ENCODE measurements at regions not wholly inside any gene's neighbourhood (a gene's known extent, or its start where the extent isn't known, plus 50 kb on each side); places are given as distances from the start of the nearest gene placed in this dataset.

DNA sequence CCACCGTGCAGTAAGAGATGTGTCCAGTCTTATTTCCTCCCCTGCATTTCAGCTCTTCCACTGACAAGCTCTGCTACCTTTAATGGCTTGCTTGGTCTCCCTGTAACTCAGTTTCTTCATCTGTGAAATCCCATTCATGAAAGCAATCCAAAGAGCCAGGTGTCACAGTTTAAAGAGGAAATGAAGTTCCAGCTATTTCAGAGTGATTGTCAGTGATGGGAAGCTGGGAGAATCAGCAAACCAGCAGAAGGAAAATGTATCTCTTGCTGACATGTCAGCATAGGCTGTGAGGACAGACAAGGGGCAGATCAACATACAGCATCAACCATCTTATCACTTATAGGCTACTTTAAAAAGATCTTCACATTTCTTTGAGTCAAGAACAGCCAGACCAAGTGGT lies 445.3 kb downstream of the ADRA2A start:
- no peak for ATAC-seq

- ATAC-seq: no peak
Measured at GRCh38 chr10:111522551-111522950, 445.7 kb downstream of the ADRA2A start.

GRCh38 chr10:111523016-111523415 lies 446.2 kb downstream of the ADRA2A start:
- no peak for ATAC-seq

GRCh38 chr10:111524134-111524533 lies 447.3 kb downstream of the ADRA2A start:
- no peak for ATAC-seq

- ATAC-seq: no peak
Measured at GRCh38 chr10:111525696-111526095, 448.9 kb downstream of the ADRA2A start.

DNA sequence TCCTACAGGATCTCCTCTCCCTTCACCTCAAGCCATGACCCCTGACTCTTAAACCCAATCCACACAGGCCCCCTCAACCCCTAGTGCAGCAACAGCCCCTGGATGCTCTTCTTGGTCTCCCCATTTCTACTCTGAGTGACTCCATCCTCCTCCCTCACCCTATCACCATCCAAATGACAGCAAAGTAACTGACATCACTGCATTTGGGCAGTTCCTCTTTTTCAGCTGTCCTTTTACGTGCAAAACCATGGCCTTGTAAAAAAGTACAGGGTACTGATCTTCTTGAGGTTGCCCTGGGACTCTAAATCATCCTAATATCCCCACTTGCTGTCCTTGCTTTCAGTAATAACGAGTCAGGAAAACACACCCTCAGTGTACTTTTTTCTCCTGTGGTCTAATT lies 454.9 kb downstream of the ADRA2A start:
- no peak for ATAC-seq

GRCh38 chr10:111532139-111532538 lies 455.3 kb downstream of the ADRA2A start:
- ATAC-seq: no peak

GRCh38 chr10:111539246-111539645 lies 462.4 kb downstream of the ADRA2A start:
- ATAC-seq: no peak

- no peak for ATAC-seq
Measured at GRCh38 chr10:111543854-111544253, 467.0 kb downstream of the ADRA2A start.

GRCh38 chr10:111545861-111546605 lies 469.2 kb downstream of the ADRA2A start:
- ATAC-seq: no peak

- no peak for ATAC-seq
Measured at GRCh38 chr10:111548084-111548726, 471.4 kb downstream of the ADRA2A start.

DNA sequence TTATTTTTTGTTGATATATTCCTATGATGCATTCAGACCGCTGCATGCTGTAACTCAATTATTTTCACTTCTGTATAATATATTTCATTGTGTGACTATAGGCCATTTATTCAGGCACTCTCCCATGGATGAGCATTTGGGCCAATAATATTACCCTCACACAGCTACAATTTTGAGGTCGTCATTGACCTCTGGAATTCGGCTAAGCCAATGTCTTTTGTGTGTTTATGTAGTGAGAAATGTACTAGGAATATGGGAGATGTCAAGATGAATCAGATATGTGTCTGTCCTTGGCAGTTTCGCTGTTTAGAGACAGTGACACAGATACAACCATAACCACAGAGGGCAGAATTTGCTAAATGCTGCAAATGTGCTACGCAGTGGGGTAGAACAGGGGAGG lies 474.2 kb downstream of the ADRA2A start:
- no peak for ATAC-seq

GRCh38 chr10:111556666-111557065 lies 479.8 kb downstream of the ADRA2A start:
- no peak for ATAC-seq

DNA sequence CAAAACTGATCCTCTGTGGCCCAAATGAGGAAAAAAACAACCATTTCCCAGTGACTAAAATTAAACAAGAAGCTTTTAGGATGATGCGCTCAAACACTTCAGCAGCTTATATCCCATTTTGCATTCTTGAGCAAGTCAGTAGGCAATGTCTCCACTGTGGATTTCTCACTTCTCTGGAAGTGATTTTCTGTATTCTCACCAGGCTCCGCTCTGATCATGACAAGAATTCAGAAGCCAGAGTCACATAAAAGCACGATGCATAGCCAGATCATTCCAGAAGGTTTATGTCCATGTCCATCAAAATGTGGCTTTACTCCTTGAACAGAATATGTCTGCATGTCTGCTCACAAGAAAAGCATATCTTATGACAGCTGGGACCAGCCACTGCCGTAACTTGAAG lies 481.4 kb downstream of the ADRA2A start:
- ATAC-seq: no peak

DNA sequence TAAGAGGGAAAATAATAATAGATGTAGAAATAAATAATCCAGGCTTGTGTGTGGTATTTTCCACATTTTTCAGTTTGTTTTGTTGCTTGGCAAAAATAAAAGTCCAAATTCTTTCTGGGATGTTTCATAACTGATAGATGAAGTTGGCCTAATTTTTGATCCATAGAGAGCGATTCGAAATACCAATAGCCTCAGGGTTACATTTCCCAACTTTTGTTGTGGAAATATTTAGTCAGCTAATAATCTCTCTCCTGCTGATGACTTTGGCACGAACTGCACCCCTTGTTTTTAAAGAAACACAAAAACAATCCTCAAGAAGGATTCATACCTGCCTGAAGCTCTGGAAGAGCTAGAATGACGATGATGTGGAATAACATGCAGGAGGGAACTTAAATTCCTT lies 483.2 kb downstream of the ADRA2A start:
- no peak for ATAC-seq

GRCh38 chr10:111561124-111561523 lies 484.3 kb downstream of the ADRA2A start:
- no peak for ATAC-seq

DNA sequence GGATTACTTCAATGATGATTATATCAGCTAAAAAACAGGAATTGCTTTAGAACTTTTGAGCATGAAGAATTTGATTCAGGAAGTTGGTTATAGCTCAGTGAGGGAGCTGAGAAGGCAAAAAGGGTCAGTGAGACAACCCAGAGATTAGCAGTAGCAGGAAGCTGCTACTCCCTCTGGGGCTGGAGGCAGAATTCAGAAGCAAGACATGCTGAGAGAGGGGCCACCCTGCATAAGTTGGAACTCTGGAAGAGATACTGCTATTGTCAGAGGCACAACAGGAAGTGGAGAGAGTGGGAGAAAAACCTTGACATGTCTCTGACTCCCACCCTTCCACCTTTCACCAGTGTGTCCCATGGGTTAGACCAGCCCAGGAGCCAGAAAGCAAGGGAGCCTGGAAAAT lies 488.7 kb downstream of the ADRA2A start:
- ATAC-seq: no peak

DNA sequence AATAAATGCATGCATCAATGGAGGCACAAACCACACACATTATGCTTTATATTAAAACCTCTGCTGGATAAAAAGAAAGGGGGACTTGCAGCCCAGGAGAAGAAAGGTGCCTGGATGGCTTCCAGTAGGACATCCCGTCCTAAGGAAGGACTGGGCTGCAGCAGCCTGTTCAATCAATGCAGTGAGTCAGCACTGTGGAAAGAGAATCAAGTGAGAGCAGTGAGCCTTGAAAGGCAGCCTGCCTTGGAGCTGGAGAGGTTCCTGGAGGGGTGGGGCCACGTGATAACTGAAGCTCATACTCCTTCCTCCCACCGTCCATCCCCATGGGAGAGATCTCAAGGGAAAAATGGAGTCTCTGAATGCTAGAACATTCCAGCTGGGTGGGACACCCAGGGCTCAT lies 501.2 kb downstream of the ADRA2A start:
- peak; percentile 55 for ATAC-seq

DNA sequence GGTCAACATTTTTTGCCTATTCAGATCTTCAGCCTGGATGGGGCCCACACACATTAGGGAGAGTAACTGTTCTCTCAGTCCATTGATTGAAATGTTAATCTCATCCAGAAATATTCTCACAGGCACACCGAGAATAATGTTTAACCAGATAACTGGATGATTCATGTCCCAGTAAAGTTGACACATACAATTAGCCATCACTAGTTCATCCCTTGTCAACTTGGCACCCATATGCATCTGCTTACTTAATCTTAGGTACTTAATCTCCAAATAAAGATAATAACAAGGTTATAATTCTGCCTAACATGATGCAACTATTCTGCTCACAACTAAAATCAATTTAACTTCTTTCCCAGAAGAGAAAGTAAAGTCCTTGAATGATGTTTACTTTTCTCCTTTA lies 502.6 kb downstream of the ADRA2A start:
- no peak for ATAC-seq

DNA sequence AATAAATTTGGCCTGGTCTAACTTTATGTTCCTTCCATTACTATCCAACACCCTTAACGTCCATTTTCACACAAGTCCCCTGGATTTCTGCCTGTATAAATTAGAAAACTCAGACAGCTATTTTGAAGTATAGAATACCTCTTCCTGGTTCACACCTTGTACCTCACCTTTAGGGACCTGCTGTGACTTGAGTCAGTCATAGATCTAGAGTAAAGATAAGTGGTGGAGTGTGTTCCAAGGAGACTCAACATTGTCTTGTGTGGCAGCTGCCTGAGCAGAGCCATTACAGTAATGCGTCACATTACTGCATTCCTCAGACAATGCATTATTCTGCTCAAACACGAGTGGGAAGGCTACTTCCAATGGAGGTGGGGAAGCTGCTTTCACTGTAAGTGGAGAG lies 513.9 kb downstream of the ADRA2A start:
- ATAC-seq: peak; percentile 79

GRCh38 chr10:111593578-111593977 lies 516.7 kb downstream of the ADRA2A start:
- peak; percentile 71 for ATAC-seq

- peak; percentile 73 for ATAC-seq
Measured at GRCh38 chr10:111595173-111595572, 518.3 kb downstream of the ADRA2A start.

DNA sequence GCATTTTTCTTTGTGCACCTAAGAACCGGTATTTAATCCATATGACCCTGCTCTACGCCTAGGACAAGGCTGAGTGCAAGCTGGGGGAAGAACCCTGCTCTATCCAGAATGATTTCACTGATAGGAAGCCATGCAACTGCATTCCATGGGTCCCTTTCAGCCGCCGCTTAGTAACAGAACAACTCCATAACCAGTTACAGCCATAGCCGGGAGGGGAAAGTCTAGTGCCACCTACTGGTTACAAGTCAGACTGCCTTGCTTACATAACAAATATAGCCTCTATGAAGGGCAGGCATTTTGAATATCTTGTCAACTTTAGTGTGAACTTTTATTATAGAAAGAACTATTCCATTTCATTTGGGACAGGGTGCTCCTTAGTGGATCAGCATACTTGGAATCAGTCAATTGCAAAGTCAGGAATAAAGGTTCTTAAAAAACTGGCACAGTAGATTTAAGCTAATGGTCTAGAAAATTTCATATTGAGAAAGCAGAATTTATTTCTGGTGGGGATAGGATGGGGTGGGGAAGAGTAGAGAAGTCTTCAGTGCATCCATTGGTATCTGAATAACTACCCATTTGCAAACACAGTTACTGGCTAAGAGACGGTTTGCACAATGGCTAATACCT lies 521.7 kb downstream of the ADRA2A start:
- ATAC-seq: peak; percentile 75

DNA sequence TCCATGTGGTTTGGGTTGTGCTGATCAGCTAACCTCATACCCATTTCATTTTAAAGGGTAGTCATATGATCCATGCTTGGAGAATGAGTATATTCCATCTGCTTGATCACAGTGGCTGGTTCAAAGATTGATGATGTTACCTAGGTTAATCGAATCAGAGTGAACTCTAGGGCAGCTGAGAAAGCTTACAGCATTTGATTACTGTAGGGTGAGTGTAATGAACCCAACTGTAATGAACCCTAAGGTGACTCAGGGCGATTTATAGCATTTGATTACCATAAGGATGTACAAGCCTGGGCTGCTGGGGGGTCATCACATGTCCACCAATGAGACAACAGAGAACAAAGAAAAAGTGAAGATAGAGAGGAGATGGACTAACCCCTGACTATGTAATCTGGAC lies 523.1 kb downstream of the ADRA2A start:
- ATAC-seq: no peak
